ENCODE measurements at regions not wholly inside any gene's neighbourhood (a gene's known extent, or its start where the extent isn't known, plus 50 kb on each side); places are given as distances from the start of the nearest gene placed in this dataset.

GRCh38 chr19:29016353-29016752 lies 196.6 kb downstream of the UQCRFS1 start:
- DNase-seq, result no peak
- Histone ChIP-seq H3K36me3 (no peaks in the 10 kb centered on the region), H3K4me1 (ENCODE audit: insufficient read depth) (no peaks in the 10 kb centered on the region), H3K9me3 (no peaks in the 10 kb centered on the region), H3K27ac (no peak overlapping the region), H3K4me3 (no peak overlapping the region), H3K27me3 (no peaks in the 10 kb centered on the region)
- TF ChIP-seq EP300 (IDR thresholded peaks at IDR 0.05) (no peak), POLR2A (IDR thresholded peaks at IDR 0.05) (no peak), CTCF (IDR thresholded peaks at IDR 0.05) (no peak)
- intact Hi-C loops (cut with DNase I), result no loop called here
- 86 to 87% (median 86%) methylated on average over 2 of the region's 2 CpGs for WGBS, 3 donors

GRCh38 chr19:29015569-29015968 lies 197.4 kb downstream of the UQCRFS1 start:
- intact Hi-C loops (cut with DNase I), result no loop called here
- H3K4me3 ChIP-seq, result no peak overlapping the region
- no peaks in the 10 kb centered on the region for H3K9me3 ChIP-seq
- DNase-seq, result no peak
- no peaks in the 10 kb centered on the region for H3K4me1 ChIP-seq (ENCODE audit: insufficient read depth)
- no peak overlapping the region for H3K27ac ChIP-seq
- H3K27me3 ChIP-seq, result no peaks in the 10 kb centered on the region
- no peak for TF ChIP-seq EP300 (IDR thresholded peaks at IDR 0.05)
- TF ChIP-seq POLR2A (IDR thresholded peaks at IDR 0.05), result no peak
- TF ChIP-seq CTCF (IDR thresholded peaks at IDR 0.05), result no peak
- no peaks in the 10 kb centered on the region for H3K36me3 ChIP-seq

GRCh38 chr19:29014857-29015436 lies 198.0 kb downstream of the UQCRFS1 start:
- Histone ChIP-seq H3K9me3 (no peaks in the 10 kb centered on the region), H3K27ac (no peak overlapping the region), H3K27me3 (no peaks in the 10 kb centered on the region), H3K4me3 (no peak overlapping the region), H3K36me3 (no peaks in the 10 kb centered on the region), H3K4me1 (ENCODE audit: insufficient read depth) (no peaks in the 10 kb centered on the region)
- no peak for DNase-seq
- TF ChIP-seq CTCF (IDR thresholded peaks at IDR 0.05) (no peak), POLR2A (IDR thresholded peaks at IDR 0.05) (no peak), EP300 (IDR thresholded peaks at IDR 0.05) (no peak)
- intact Hi-C loops (cut with DNase I), result no loop called here
- WGBS, 3 donors, result 66 to 84% (median 78%) methylated on average over 14 of the region's 14 CpGs

GRCh38 chr19:29013988-29014387 lies 199.0 kb downstream of the UQCRFS1 start:
- H3K27me3 ChIP-seq, result no peaks in the 10 kb centered on the region
- DNase-seq, result no peak
- no peak overlapping the region for H3K27ac ChIP-seq
- intact Hi-C loops (cut with DNase I), result no loop called here
- WGBS, 3 donors, result 78 to 86% (median 81%) methylated on average over 15 of the region's 15 CpGs
- no peak for TF ChIP-seq POLR2A (IDR thresholded peaks at IDR 0.05)
- TF ChIP-seq CTCF (IDR thresholded peaks at IDR 0.05), result no peak
- TF ChIP-seq EP300 (IDR thresholded peaks at IDR 0.05), result no peak
- H3K4me3 ChIP-seq, result no peak overlapping the region
- no peaks in the 10 kb centered on the region for H3K9me3 ChIP-seq
- H3K36me3 ChIP-seq, result no peaks in the 10 kb centered on the region
- no peaks in the 10 kb centered on the region for H3K4me1 ChIP-seq (ENCODE audit: insufficient read depth)
